Upper lobe of left lung (tissue), 6 donors: ENCODE measurements at regions not wholly inside any gene's neighbourhood (a gene's known extent, or its start where the extent isn't known, plus 50 kb on each side); places are given as distances from the start of the nearest gene placed in this dataset.
A peak's percentile ranks its signal among the peaks of the same experiment; 100 is the strongest.

Source experiments
- ATAC-seq, 2 donors: fragments of 200-7000 bp; cut with Tn5 transposase; one replicate each; pipeline ENCODE4 v1.9.1; 2022; ENCODE audit warnings: mild to moderate bottlenecking in 2 of 2, moderate library complexity in 2 of 2; ENCODE audit not compliant: low FRiP score in 2 of 2
- DNase-seq, 2 donors: peaks; one replicate each; pipeline ENCODE4 v3.0.0-alpha.2; 2019 to 2020
- H3K27ac ChIP-seq, 4 donors: fragments of 200-600 bp; sonication (generic); one replicate each; pipeline ENCODE4 v1.5.1; 2016 to 2019
- H3K27me3 ChIP-seq, 4 donors: fragments of 200-600 bp; sonication (generic); one replicate each; pipeline ENCODE4 v1.5.1; 2017 to 2019
- H3K36me3 ChIP-seq, 4 donors: fragments of 200-600 bp; sonication (generic); one replicate each; pipeline ENCODE4 v1.5.1; 2016 to 2019
- H3K4me1 ChIP-seq, 4 donors: fragments of 200-600 bp; sonication (generic); one replicate each; pipeline ENCODE4 v1.5.1; 2018 to 2019
- H3K4me3 ChIP-seq, 4 donors: fragments of 200-600 bp; sonication (generic); one replicate each; pipeline ENCODE4 v1.5.1; 2017 to 2019; ENCODE audit warnings: mild to moderate bottlenecking in 2 of 4, moderate library complexity in 1 of 4
- H3K9me3 ChIP-seq, 4 donors: fragments of 200-600 bp; sonication (generic); one replicate each; pipeline ENCODE4 v1.5.1; 2018 to 2019
- EP300 ChIP-seq, 4 donors: sonication (generic); formaldehyde crosslinking; IDR thresholded peaks; one replicate each; pipeline ENCODE4 v1.5.1; 2017; ENCODE audit warnings: antibody characterized with exemption in 4 of 4, control low read depth in 2 of 4
- POLR2A ChIP-seq, 4 donors: fragments of 450-650 bp; IDR thresholded peaks; one replicate each; pipeline ENCODE4 v1.5.1; 2016 to 2017; ENCODE audit warnings: antibody characterized with exemption in 4 of 4, mild to moderate bottlenecking in 2 of 4
- POLR2AphosphoS5 ChIP-seq, 2 donors: sonication (generic); formaldehyde crosslinking; IDR thresholded peaks; one replicate each; pipeline ENCODE4 v1.5.1; 2017; ENCODE audit warnings: antibody characterized with exemption in 2 of 2
- WGBS, 2 donors: methylation state at CpG; one replicate each; pipeline ENCODE4 v1.1.5; 2017 to 2018; 5-methylcytosine and 5-hydroxymethylcytosine counted together
- TF ChIP-seq, protein P1 (sequence below), 6 experiments: fragments of 450-650 bp in 4 of 6; fragments of 200-600 bp in 2 of 6; sonication (generic) in 2 of 6; IDR thresholded peaks; one replicate each; pipeline ENCODE4 v1.5.1; 2016 to 2019; ENCODE audit warnings: antibody characterized with exemption in 6 of 6
- donor health status: DM: no; HTN: no; CAD: no; lungs with moderate emphysema.
- donor health status: DM: no; HTN: yes; CAD: no; lungs with severe emphysema.

DNA sequence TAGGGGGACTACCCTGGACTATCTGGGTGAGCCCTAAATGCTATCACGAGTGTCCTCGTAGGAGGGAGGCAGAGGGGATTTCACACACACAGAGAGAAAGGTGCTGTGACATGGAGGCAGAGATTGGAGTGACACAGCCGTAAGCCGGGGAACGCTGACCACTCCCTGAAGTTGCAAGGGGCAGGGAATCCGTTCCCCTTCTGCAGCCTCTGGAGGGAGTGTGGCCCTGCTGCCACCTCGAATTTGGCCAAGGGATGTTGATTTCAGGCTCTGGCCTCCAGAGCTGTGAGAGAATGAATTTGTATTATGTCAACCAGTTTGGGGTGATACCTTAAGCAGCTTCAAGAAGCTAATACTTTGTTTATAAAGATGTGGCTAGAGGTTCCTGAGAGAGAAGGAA is 137.7 kb downstream of the ACTL8 start:
- Histone ChIP-seq H3K27ac (no peak overlapping the region), H3K9me3 (no peaks in the 10 kb centered on the region), H3K36me3 (no peaks in the 10 kb centered on the region), H3K4me1 (no peaks in the 10 kb centered on the region), H3K4me3 (no peak overlapping the region), H3K27me3 (no peaks in the 10 kb centered on the region)
- ATAC-seq (no peak), DNase-seq (no peak)
- WGBS, 2 donors: 40 to 56% methylated on average over 7 of the region's 7 CpGs
- TF ChIP-seq POLR2A (IDR thresholded peaks at IDR 0.05) (no peak), EP300 (IDR thresholded peaks at IDR 0.05) (no peak), POLR2AphosphoS5 (IDR thresholded peaks at IDR 0.05) (no peak)
- TF ChIP-seq, protein P1, sequence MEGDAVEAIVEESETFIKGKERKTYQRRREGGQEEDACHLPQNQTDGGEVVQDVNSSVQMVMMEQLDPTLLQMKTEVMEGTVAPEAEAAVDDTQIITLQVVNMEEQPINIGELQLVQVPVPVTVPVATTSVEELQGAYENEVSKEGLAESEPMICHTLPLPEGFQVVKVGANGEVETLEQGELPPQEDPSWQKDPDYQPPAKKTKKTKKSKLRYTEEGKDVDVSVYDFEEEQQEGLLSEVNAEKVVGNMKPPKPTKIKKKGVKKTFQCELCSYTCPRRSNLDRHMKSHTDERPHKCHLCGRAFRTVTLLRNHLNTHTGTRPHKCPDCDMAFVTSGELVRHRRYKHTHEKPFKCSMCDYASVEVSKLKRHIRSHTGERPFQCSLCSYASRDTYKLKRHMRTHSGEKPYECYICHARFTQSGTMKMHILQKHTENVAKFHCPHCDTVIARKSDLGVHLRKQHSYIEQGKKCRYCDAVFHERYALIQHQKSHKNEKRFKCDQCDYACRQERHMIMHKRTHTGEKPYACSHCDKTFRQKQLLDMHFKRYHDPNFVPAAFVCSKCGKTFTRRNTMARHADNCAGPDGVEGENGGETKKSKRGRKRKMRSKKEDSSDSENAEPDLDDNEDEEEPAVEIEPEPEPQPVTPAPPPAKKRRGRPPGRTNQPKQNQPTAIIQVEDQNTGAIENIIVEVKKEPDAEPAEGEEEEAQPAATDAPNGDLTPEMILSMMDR (IDR thresholded peaks at IDR 0.05): no peak

DNA sequence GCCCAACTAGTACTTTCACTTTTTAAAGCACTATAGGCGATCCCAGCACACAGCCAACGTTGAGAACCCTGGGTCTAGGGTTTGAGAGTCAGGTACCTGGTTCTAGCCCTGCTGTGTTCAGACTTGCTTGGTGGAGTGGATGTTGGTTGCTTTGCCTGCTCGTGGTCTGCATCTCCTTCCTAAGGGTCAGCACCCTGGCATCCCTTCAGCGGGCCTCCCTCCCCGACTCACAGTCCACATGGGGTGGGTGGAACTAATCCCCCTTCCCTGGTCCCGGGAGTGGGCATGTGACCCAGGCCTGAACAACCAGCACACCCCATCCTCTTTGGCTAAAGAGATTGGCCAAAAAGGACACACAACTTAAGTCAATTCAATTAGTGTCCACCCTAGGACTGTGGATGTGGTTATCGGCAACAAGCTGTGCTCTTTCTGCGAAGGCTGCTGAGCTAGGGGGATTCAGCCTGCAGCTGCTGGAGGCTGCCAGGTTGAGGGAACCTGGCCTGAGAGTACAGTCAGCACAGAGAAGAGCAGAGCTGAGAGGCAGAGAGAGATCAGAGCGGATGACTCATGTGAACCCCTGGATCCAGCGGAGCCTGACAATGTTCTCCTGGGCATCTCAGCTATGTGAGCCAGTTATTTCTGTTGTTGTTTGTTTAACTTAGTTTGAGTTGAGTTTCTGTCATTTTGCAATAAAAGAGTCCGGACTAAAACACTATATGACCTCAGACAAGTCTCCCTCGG is 138.9 kb downstream of the ACTL8 start:
- no peaks in the 10 kb centered on the region for H3K36me3 ChIP-seq
- no peak for ATAC-seq
- no peak for DNase-seq
- TF ChIP-seq POLR2A (IDR thresholded peaks at IDR 0.05): no peak
- no peak for TF ChIP-seq EP300 (IDR thresholded peaks at IDR 0.05)
- TF ChIP-seq, protein P1 (IDR thresholded peaks at IDR 0.05): no peak
- H3K27ac ChIP-seq: no peak overlapping the region
- 70 to 72% methylated on average over 5 to 12 of the region's 12 CpGs for WGBS, 2 donors
- no peaks in the 10 kb centered on the region for H3K9me3 ChIP-seq
- H3K4me1 ChIP-seq: no peaks in the 10 kb centered on the region
- H3K27me3 ChIP-seq: no peaks in the 10 kb centered on the region
- H3K4me3 ChIP-seq: no peak overlapping the region

DNA sequence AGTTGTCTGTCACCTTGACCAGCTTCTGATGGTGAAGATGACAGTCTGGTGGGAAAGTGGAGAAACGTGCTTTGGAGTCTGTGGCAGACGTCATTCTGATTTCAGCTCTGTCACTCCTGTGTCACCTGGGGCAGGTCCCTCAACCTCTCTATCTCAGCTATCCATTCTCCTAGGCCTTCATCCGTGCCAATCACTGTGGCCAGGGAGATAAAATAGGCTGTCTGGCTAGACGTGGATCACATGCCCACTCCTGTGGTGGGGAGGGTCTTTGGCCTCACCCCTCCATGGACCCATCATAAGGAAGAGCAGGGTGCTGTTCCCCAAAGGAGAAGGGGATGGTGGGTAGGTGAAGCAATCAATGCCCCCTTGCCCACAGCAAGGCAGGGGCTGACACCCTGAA is 140.3 kb downstream of the ACTL8 start:
- no peak overlapping the region for H3K27ac ChIP-seq
- TF ChIP-seq POLR2A (IDR thresholded peaks at IDR 0.05) (no peak), EP300 (IDR thresholded peaks at IDR 0.05) (no peak), POLR2AphosphoS5 (IDR thresholded peaks at IDR 0.05) (no peak)
- TF ChIP-seq, protein P1 (IDR thresholded peaks at IDR 0.05): no peak
- H3K27me3 ChIP-seq: no peaks in the 10 kb centered on the region
- DNase-seq (no peak), ATAC-seq (peak in 1 of 2 donors; percentile 12)
- H3K4me3 ChIP-seq: no peak overlapping the region
- H3K36me3 ChIP-seq: no peaks in the 10 kb centered on the region
- 70 to 86% methylated on average over 3 to 4 of the region's 4 CpGs for WGBS, 2 donors
- no peaks in the 10 kb centered on the region for H3K9me3 ChIP-seq
- H3K4me1 ChIP-seq: no peaks in the 10 kb centered on the region

DNA sequence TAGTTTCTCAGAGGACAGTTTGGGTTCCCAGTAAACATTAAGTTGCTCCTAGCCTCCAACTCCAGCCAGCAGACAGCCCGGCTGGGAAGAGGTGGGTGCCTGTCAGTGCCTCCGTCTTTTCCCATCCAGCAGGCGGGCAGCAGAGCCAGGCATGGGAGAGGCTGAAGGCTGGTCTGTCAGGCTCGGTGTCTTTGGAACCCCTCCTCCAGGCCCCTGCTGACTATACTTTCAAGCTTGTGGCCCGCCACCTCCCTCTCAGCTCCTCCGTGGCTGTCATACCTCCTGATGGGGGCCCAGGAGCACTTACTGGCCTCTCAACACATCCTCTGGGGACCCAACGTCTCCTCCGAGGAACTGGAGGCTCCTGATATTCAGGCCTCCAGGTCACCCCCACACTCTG is 140.9 kb downstream of the ACTL8 start:
- DNase-seq: no peak
- WGBS, 2 donors: 76 to 77% methylated on average over 7 to 8 of the region's 8 CpGs
- H3K9me3 ChIP-seq: no peaks in the 10 kb centered on the region

More for the DNA sequence above, 140.9 kb downstream of the ACTL8 start:
- no peak for TF ChIP-seq POLR2AphosphoS5 (IDR thresholded peaks at IDR 0.05)
- no peak for TF ChIP-seq POLR2A (IDR thresholded peaks at IDR 0.05)
- TF ChIP-seq, protein P1 (IDR thresholded peaks at IDR 0.05): no peak
- TF ChIP-seq EP300 (IDR thresholded peaks at IDR 0.05): no peak
- Histone ChIP-seq H3K4me1 (no peaks in the 10 kb centered on the region), H3K27ac (no peak overlapping the region), H3K27me3 (no peaks in the 10 kb centered on the region), H3K4me3 (no peak overlapping the region), H3K36me3 (no peaks in the 10 kb centered on the region)
- no peak for ATAC-seq
